Activated CD4-positive, alpha-beta T cell treated with anti-CD3 and anti-CD28 coated beads, Interleukin-2, Interleukin-4, amounts not matched to agents 100 ng/mL and 50 ng/mL, durations not matched to agents 16 hours and 8 hours (primary cell): ENCODE measurements at regions not wholly inside any gene's neighbourhood (a gene's known extent, or its start where the extent isn't known, plus 50 kb on each side); places are given as distances from the start of the nearest gene placed in this dataset.
"Not testable (repeated sequence)": the region's sequence is repeated elsewhere in the genome, so short reads cannot be mapped to it uniquely, and the experiment has no call there.

Source experiments
- DNase-seq: peaks from one replicate; pipeline ENCODE4 v3.0.0-alpha.2; 2020; ENCODE audit warnings: low spot score

GRCh38 chr2:4930704-4931103 is 761.5 kb upstream of the SOX11 start:
- no peak for DNase-seq

- no peak for DNase-seq
Observed at GRCh38 chr2:4931721-4932365, 760.3 kb upstream of the SOX11 start.

DNA sequence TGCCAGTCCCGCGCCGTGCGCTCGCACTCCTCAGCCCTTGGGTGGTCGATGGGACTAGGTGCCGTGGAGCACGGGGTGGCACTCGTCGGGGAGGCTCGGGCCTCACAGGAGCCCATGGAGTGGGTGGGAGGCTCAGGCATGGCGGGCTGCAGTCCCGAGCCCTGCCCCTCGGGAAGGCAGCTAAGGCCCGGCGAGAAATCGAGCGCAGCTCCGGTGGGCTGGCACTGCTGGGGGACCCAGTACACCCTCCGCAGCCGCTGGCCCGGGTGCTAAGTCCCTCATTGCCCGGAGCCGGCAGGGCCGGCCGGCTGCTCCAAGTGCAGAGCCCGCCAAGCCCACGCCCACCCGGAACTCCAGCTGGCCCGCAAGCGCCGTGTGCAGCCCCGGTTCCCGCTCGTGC is 756.9 kb upstream of the SOX11 start:
- not testable (repeated sequence) for DNase-seq

GRCh38 chr2:4937550-4937949 is 754.6 kb upstream of the SOX11 start:
- no peak for DNase-seq

DNA sequence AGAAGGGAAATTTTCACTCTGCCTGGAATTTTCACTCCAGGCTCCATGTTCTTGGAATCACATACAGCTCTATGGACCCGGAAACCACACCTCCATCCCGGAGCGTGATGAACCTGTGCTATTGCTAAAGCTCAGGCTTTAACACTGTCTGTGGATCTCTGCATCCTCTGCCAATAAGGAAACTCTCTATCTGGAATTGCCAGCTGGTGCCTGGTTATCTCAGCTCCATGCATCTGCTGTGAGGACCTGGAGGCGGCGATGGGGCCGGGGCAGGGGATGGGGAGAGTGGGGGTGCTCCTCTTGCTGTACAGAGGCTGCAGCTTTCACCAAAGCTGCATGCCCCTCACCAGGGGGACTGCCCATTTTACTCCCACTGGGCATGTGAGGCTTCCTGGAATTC is 754.0 kb upstream of the SOX11 start:
- no peak for DNase-seq

DNA sequence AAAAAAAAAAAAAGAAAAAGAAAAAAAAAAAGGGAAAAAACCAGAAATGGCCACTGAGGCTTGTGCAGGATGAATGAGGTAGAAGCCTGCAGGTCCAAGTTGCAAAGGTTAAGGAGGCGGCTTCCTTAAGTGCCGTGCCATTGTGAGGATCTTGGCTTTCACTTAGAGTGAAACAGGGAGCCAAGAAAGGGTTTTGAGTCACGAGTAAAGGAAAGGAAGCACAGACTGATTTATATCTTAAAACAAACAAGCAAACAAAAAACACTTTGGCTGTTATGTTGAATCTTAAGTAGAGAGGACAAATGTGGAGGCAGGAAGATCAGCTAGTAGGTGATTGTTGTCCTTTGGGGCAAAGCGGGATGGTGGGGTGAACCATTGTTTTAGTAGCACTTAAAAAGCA is 749.7 kb upstream of the SOX11 start:
- no peak for DNase-seq

- no peak for DNase-seq
Observed at GRCh38 chr2:4947911-4948310, 744.3 kb upstream of the SOX11 start.

DNA sequence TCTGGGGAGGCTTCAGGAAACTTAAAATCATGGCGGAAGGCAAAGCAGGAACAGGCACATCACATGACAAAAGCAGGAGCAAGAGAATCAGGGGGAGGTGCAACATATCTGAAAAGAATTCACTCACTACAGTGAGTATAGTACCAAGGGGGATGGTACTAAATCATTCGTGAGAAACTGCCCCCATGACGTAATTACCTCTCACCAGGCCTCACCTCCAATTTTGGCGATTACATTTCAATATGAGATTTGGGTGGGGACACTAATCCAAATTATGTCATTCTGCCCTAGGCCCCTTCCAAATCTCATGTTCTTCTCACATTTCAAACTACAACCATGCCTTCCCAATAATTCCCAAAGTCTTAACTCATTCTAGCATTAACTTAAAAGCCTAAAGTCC is 740.8 kb upstream of the SOX11 start:
- DNase-seq, result no peak

- DNase-seq, result no peak
Observed at GRCh38 chr2:4959219-4959618, 733.0 kb upstream of the SOX11 start.

GRCh38 chr2:4962419-4962818 is 729.8 kb upstream of the SOX11 start:
- DNase-seq, result no peak

DNA sequence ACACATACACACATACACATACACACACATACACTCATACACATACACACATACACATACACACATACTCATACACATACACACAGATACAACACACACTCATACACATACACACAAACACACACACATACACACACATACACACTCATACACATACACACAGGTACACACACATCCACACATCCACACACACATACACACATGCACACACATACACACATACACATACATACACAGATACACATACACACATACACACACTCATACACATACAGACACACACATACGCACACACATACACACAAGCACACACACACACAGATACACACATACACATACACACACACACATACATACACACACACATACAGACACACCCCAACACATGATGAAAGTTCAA is 729.1 kb upstream of the SOX11 start:
- no peak for DNase-seq

- no peak for DNase-seq
Observed at GRCh38 chr2:4964001-4964540, 728.1 kb upstream of the SOX11 start.

GRCh38 chr2:4964579-4964978 is 727.6 kb upstream of the SOX11 start:
- no peak for DNase-seq

GRCh38 chr2:4965556-4966320 is 726.4 kb upstream of the SOX11 start:
- no peak for DNase-seq

- DNase-seq, result no peak
Observed at GRCh38 chr2:4967206-4967605, 725.0 kb upstream of the SOX11 start.

DNA sequence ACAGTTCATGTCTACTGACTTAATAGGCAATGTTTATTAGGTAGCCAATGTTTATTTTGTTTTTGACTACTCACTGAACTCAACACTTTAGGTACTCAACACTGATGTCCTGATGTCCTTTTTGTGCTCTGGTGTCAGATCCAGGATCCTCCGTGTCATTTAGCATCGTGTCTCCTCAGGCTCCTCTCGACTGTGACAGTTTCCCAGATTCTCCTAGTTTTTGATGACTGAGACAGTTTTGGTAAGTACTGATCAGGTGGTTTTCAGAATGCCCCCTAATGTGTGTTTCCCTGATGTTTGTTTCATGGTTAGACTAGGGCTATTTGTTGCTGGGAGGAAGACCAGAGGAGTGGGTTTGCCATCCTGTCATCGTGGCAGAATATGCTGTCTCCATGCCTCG is 719.7 kb upstream of the SOX11 start:
- no peak for DNase-seq

- no peak for DNase-seq
Observed at GRCh38 chr2:4973354-4973753, 718.8 kb upstream of the SOX11 start.

DNA sequence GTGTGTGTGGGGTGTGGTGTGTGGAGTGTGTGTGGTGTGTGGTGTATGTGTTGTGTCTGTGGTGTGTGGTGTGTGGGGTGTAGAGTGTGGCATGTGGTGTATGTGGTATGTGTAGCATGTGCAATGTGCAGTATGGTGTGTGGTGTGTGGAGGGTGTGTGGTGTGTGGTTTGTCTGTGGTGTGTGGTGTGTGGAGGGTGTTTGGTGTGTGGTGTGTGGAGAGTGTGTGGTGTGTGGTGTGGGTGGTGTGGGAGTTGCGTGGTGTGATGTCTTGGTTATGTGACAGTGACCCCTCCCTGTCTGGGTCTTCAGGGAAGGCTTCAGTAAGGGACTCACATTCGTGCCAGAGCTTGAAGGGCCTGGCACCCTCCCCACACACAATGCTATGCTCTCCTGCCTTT is 718.2 kb upstream of the SOX11 start:
- DNase-seq, result no peak

DNA sequence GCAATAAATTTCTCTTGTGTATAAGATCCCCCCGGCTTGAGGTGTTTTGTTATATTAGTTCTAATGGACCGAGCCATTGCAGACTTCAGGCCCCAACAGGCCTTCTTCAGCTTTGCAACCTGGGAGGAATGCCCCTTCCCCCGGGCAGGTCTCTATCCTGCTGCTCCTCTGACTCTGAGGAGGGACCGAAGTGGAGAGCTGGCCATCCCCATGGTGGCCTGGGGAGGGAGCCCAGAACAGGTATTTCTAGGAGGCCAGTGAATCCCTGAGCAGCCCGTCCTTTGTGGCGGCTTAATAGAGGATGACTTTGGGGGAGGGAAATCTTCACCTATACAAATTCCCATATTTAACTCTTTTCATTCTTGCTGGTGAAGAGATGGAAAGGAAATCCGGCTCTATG is 715.8 kb upstream of the SOX11 start:
- no peak for DNase-seq

DNA sequence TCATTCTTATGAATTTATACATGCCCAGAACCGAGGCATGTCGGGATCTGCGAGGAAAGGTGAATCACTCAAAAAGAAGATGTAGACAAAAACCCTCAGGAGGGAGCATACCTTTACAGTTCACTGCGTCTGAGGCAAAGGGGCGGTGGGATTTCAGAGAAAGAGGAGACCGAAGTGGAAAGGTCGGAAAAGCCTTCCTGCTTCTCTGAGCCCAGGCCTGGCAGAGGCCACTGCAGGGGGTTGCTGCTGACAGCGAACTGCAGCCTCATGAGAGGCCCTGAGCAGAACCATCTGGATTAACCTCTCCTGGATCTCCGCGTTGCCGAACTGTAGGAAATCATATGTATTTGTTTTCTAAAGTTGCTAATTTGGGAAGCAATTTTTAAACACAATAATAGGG is 713.1 kb upstream of the SOX11 start:
- DNase-seq, result no peak

DNA sequence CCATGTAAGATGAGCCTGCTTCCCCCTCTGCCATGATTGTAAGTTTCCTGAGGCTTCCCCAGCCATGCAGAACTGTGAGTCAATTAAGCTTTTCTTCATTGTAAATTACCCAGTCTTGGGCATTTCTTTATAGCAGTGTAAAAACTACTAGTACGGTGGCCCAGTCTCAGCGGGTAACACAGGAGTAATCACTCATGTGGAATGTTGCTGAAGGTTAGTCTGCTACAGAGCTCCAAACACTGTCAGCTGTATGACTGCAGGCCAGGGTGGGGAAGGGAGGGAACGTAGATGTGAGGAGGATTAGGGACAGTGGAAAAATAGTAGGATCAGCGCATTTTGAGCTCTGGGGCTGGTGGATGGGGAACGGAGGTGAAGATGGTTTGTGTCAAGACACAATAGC is 711.2 kb upstream of the SOX11 start:
- no peak for DNase-seq

GRCh38 chr2:4981802-4982409 is 710.3 kb upstream of the SOX11 start:
- DNase-seq, result no peak

- DNase-seq, result not testable (repeated sequence)
Observed at GRCh38 chr2:4988444-4988843, 703.7 kb upstream of the SOX11 start.
